HCT116 (cell line): ENCODE measurements at regions not wholly inside any gene's neighbourhood (a gene's known extent, or its start where the extent isn't known, plus 50 kb on each side); places are given as distances from the start of the nearest gene placed in this dataset.

Experiments
- ATAC-seq: fragments of 200-7000 bp; cut with Tn5 transposase; 2 replicates; pipeline ENCODE4 v1.9.1; 2020; ENCODE audit warnings: mild to moderate bottlenecking, moderate library complexity
- BruUV-seq: library from RNA; stranded (reverse); fragments of 400-500 nt; replicated peaks from 2 replicates; lab custom pipeline; 2021; lab: Mats Ljungman, UMichigan
- CTCF ChIA-PET: fragments of 300-600 bp; sonication (Branson Sonifier 250); formaldehyde crosslinking; loops from one replicate; lab custom pipeline; 2021; ENCODE audit warnings: antibody characterized with exemption; lab: Charles Lee
- POLR2A ChIA-PET: fragments of 300-600, 350-600 bp; sonication (Branson Sonifier 250); formaldehyde crosslinking; loops from one replicate; lab custom pipeline; 2021; ENCODE audit warnings: antibody characterized with exemption; lab: Charles Lee
- RAD21 ChIA-PET, 2 experiments: fragments of 300-600 bp; sonication (Branson Sonifier 250); formaldehyde crosslinking; loops; one replicate each; lab custom pipeline; 2023; ENCODE audit warnings: low total read pairs in 2 of 2; ENCODE audit not compliant: uncharacterized antibody in 2 of 2, unreplicated experiment in 2 of 2, low non-redundant PET in 1 of 2; lab: Charles Lee
- DNase-seq: peaks from one replicate; pipeline ENCODE4 v3.0.0-alpha.2; 2010; ENCODE audit warnings: low read depth, low spot score
- H2AFZ ChIP-seq: fragments of 200-600 bp; shearing (Covaris generic), sonication (generic); 2 replicates; pipeline ENCODE4 v1.6.1; 2017; ENCODE audit warnings: low read depth, mixed run types, mixed read lengths, antibody characterized with exemption, low read length; ENCODE audit not compliant: poor library complexity, severe bottlenecking
- H3K27ac ChIP-seq: 2 replicates; pipeline ENCODE4 v1.5.1; 2012; ENCODE audit warnings: low read depth, low read length
- H3K27me3 ChIP-seq: fragments of 200-600 bp; sonication (generic); 2 replicates; pipeline ENCODE4 v1.6.1; 2016; ENCODE audit warnings: mixed run types, low read length, mixed read lengths; ENCODE audit not compliant: insufficient read depth
- H3K36me3 ChIP-seq, 2 experiments: fragments of 200-500 bp in 1 of 2; fragments of 200-600 bp in 1 of 2; sonication (Bioruptor generic) in 1 of 2; sonication (generic) in 1 of 2; 2 replicates each; pipeline versions ENCODE4 v1.5.1 to v1.6.1; 2014 to 2016; ENCODE audit warnings: low read length in 2 of 2, inconsistent platforms in 1 of 2, mixed read lengths in 1 of 2, mixed run types in 1 of 2; ENCODE audit not compliant: insufficient read depth in 2 of 2, control insufficient read depth in 1 of 2
- H3K4me1 ChIP-seq, 2 experiments: fragments of 200-600 bp in 1 of 2; sonication (generic) in 1 of 2; 2 replicates each; pipeline versions ENCODE4 v1.5.1 to v1.6.1; 2012 to 2017; ENCODE audit warnings: low read length in 2 of 2, inconsistent platforms in 1 of 2, mild to moderate bottlenecking in 1 of 2, mixed read lengths in 1 of 2, mixed run types in 1 of 2, moderate library complexity in 1 of 2; ENCODE audit not compliant: insufficient read depth in 2 of 2, control insufficient read depth in 1 of 2
- H3K4me2 ChIP-seq: fragments of 200-600 bp; sonication (generic); 2 replicates; pipeline ENCODE4 v1.6.1; 2017; ENCODE audit warnings: mixed run types, low read length, mixed read lengths
- H3K4me3 ChIP-seq, 2 experiments: fragments of 200-600 bp in 1 of 2; sonication (generic) in 1 of 2; replicated peaks in 1 of 2; 2 replicates each; pipeline ENCODE4 v1.5.1; 2011 to 2016; ENCODE audit warnings: low read length in 2 of 2, control low read depth in 1 of 2, low read depth in 1 of 2, mild to moderate bottlenecking in 1 of 2, mixed read lengths in 1 of 2, mixed run types in 1 of 2
- H3K79me2 ChIP-seq: fragments of 200-600 bp; sonication (generic); 2 replicates; pipeline ENCODE4 v1.6.1; 2017; ENCODE audit warnings: mild to moderate bottlenecking, mixed run types, low read length, moderate library complexity, mixed read lengths; ENCODE audit not compliant: insufficient read depth
- H3K9ac ChIP-seq: fragments of 200-600 bp; sonication (generic); 2 replicates; pipeline ENCODE4 v1.6.1; 2016; ENCODE audit warnings: low read length, mixed read lengths
- H3K9me2 ChIP-seq: fragments of 200-600 bp; sonication (generic), shearing (Covaris generic); 2 replicates; pipeline ENCODE4 v1.6.1; 2017; ENCODE audit warnings: mixed run types, mild to moderate bottlenecking, moderate library complexity; ENCODE audit not compliant: insufficient read depth
- H3K9me3 ChIP-seq, 2 experiments: fragments of 200-500 bp in 1 of 2; fragments of 200-600 bp in 1 of 2; sonication (Bioruptor generic) in 1 of 2; sonication (generic) in 1 of 2; 2 replicates each; pipeline ENCODE4 v1.6.1; 2014 to 2017; ENCODE audit warnings: low read length in 2 of 2, mixed read lengths in 2 of 2, inconsistent platforms in 1 of 2, low read depth in 1 of 2, mild to moderate bottlenecking in 1 of 2, mixed run types in 1 of 2, moderate library complexity in 1 of 2; ENCODE audit not compliant: control insufficient read depth in 1 of 2, insufficient read depth in 1 of 2
- H4K20me1 ChIP-seq: fragments of 200-600 bp; sonication (generic), shearing (Covaris generic); 2 replicates; pipeline ENCODE4 v1.6.1; 2017; ENCODE audit warnings: mixed run types, mild to moderate bottlenecking, moderate library complexity; ENCODE audit not compliant: insufficient read depth
- ELF1 ChIP-seq: IDR thresholded peaks from 2 replicates; pipeline ENCODE4 v1.6.1; 2012; ENCODE audit warnings: low read depth, borderline replicate concordance
- EZH2 ChIP-seq: fragments of 200-600 bp; sonication (generic); IDR thresholded peaks from 2 replicates; pipeline ENCODE4 v1.6.1; 2017; ENCODE audit warnings: antibody characterized with exemption, mixed run types
- POLR2A ChIP-seq: IDR thresholded peaks from 2 replicates; pipeline ENCODE4 v1.7.0; 2011; ENCODE audit warnings: borderline replicate concordance; ENCODE audit not compliant: insufficient read depth, insufficient read length; ENCODE audit errors: extremely low read depth
- RAD21 ChIP-seq: IDR thresholded peaks from 2 replicates; pipeline ENCODE4 v1.6.1; 2012; ENCODE audit warnings: low read depth, mild to moderate bottlenecking
- REST ChIP-seq: IDR thresholded peaks from 2 replicates; pipeline ENCODE4 v1.6.1; 2012; ENCODE audit warnings: low read depth
- SIN3A ChIP-seq: IDR thresholded peaks from 2 replicates; pipeline ENCODE4 v1.6.1; 2012; ENCODE audit warnings: low read depth
- ZNF274 ChIP-seq: fragments of 200-500 bp; sonication (Bioruptor generic); IDR thresholded peaks from 2 replicates; pipeline ENCODE4 v1.6.1; 2014; ENCODE audit warnings: mild to moderate bottlenecking, low read depth, low read length, inconsistent platforms
- intact Hi-C: fragments of 100-400 bp; cut with micrococcal nuclease; formaldehyde crosslinking; loops from 2 replicates; pipeline ENCODE4 v1.10.0; 2022
- TF ChIP-seq, protein P1 (sequence below): IDR thresholded peaks from 2 replicates; pipeline ENCODE4 v1.6.1; 2012

DNA sequence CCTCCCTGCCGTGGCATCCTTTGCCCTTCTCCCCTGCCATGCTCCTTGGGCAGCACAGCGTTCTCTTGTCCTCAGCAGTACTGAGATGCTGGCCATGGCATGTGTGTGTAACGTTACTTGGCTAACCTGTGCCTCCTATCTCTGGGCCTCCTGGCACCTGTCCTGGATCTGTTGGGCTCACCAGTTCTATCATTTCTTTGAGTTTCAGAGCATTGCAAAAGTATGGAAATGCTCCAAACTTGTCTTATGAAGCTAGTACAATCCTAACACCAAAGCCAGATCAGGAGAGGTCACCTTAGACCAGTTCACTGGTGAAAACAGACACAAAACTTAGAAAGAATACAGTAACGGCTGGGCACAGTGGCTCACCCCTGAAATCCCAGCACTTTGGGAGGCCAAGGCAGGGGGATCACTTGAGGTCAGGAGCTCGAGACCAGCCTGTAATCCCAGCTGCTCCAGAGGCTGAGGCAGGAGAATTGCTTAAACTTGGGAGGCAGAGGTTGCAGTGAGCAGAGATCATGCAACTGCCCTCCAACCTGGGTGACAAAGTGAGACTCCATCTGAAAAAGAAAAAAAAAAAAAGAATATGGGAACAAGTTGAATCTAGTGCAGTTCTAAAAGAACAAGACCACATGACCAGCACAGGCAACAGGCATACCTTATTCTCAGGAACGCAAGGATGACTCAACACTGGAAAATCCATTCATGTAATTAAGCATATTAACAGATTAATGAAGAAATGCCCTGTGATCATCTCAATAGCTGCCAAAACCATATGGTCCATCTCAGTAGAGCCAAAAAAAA lies 62.4 kb upstream of the TRPM1 start:
- Histone ChIP-seq H3K9ac (no peak overlapping the region), H3K9me3 (no peaks in the 10 kb centered on the region), H3K27me3 (no peaks in the 10 kb centered on the region), H3K79me2 (no peaks in the 10 kb centered on the region), H2AFZ (no peak overlapping the region), H3K4me2 (no peak overlapping the region), H3K27ac (no peak overlapping the region), H3K36me3 (no peaks in the 10 kb centered on the region), H3K4me3 (no peak overlapping the region), H3K9me2 (no peaks in the 10 kb centered on the region), H3K4me1 (peaks cover 0 to 9% of the 10 kb centered on the region in 2 experiments; a peak in 2 of 4 replicates), H4K20me1 (no peaks in the 10 kb centered on the region)
- BruUV-seq = no TSS peak
- DNase-seq (no peak), ATAC-seq (no peak)
- intact Hi-C loops = no loop called here
- TF ChIP-seq POLR2A = no peak
- TF ChIP-seq REST = no peak
- TF ChIP-seq EZH2 = no peak
- TF ChIP-seq, protein P1, sequence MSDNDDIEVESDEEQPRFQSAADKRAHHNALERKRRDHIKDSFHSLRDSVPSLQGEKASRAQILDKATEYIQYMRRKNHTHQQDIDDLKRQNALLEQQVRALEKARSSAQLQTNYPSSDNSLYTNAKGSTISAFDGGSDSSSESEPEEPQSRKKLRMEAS = no peak
- no peak for TF ChIP-seq ZNF274
- no peak for TF ChIP-seq RAD21
- TF ChIP-seq SIN3A = no peak
- no peak for TF ChIP-seq ELF1
- POLR2A ChIA-PET = no interaction called here
- CTCF ChIA-PET = no interaction called here
- RAD21 ChIA-PET = no interaction called here
